ENCODE measurements at regions not wholly inside any gene's neighbourhood (a gene's known extent, or its start where the extent isn't known, plus 50 kb on each side); places are given as distances from the start of the nearest gene placed in this dataset.

GRCh38 chr4:96755569-96756484 lies 915.9 kb downstream of the PDHA2 start:
- ATAC-seq (ENCODE audit: low FRiP score) = no peak
- no peak for TF ChIP-seq CTCF (IDR thresholded peaks at IDR 0.05)
- no peak for DNase-seq (ENCODE audit: low spot score)

- ATAC-seq (ENCODE audit: low FRiP score) = no peak
- no peak for TF ChIP-seq CTCF (IDR thresholded peaks at IDR 0.05)
- DNase-seq (ENCODE audit: low spot score) = no peak
Observed at GRCh38 chr4:96756584-96756983, 916.7 kb downstream of the PDHA2 start.

- no peak for ATAC-seq (ENCODE audit: low FRiP score)
- TF ChIP-seq CTCF (IDR thresholded peaks at IDR 0.05) = no peak
- DNase-seq (ENCODE audit: low spot score) = no peak
Observed at GRCh38 chr4:96763546-96763945, 923.7 kb downstream of the PDHA2 start.

GRCh38 chr4:96766359-96766758 lies 926.5 kb downstream of the PDHA2 start:
- TF ChIP-seq CTCF (IDR thresholded peaks at IDR 0.05) = no peak
- DNase-seq (ENCODE audit: low spot score) (no peak), ATAC-seq (ENCODE audit: low FRiP score) (no peak)

GRCh38 chr4:96767815-96768480 lies 928.1 kb downstream of the PDHA2 start:
- DNase-seq (ENCODE audit: low spot score) = no peak
- no peak for ATAC-seq (ENCODE audit: low FRiP score)
- TF ChIP-seq CTCF (IDR thresholded peaks at IDR 0.05) = no peak

- DNase-seq (ENCODE audit: low spot score) (no peak), ATAC-seq (ENCODE audit: low FRiP score) (no peak)
- TF ChIP-seq CTCF (IDR thresholded peaks at IDR 0.05) = no peak
Observed at GRCh38 chr4:96775501-96775900, 935.6 kb downstream of the PDHA2 start.

Measured in omental fat pad (tissue), 3 donors.